ENCODE measurements at regions not wholly inside any gene's neighbourhood (a gene's known extent, or its start where the extent isn't known, plus 50 kb on each side); places are given as distances from the start of the nearest gene placed in this dataset.

- Histone ChIP-seq H3K9me3 (ENCODE audit: low read length) (no peaks in the 10 kb centered on the region), H3K4me3 (ENCODE audit: low read length) (peak overlapping the region; percentile 27), H3K27ac (ENCODE audit: low read depth, low read length) (no peak overlapping the region), H3K27me3 (ENCODE audit: insufficient read depth, low read length, poor library complexity, severe bottlenecking) (no peaks in the 10 kb centered on the region), H3K4me1 (ENCODE audit: insufficient read depth, low read length) (peaks cover 35% of the 10 kb centered on the region), H3K36me3 (ENCODE audit: insufficient read depth, low read length) (peaks cover under 1% of the 10 kb centered on the region)
- Mint-ChIP-seq H3K9me3 (no peaks in the 10 kb centered on the region), H3K4me3 (peak overlapping the region in 6 of 7 donors; percentile 48 to 82 (median 68)), H3K27me3 (no peaks in the 10 kb centered on the region), H3K27ac (peak overlapping the region; percentile 43 to 91 (median 78)), H3K36me3 (peaks cover 0 to 24% (median 1%) of the 10 kb centered on the region in 3 donors), H3K4me1 (peaks cover 45 to 64% (median 61%) of the 10 kb centered on the region in 3 donors)
- peak in 2 of 5 donors; percentile 30 to 39 for DNase-seq
- ChIA-PET POLR2A (interaction anchor here (0.6 to 1.9 kb wide), 3 partner anchors 15 to 297 kb away, joined by 3 to 7 read pairs (median 4); no protein-coding TSS in a partner anchor), CTCF (interaction anchor here (0.9 to 2.6 kb wide), 4 partner anchors 14 to 47 kb away, joined by 3 to 7 read pairs (median 6); no protein-coding TSS in a partner anchor)
Observed at GRCh38 chr1:65049941-65050713, 83.8 kb upstream of the JAK1 start.

GRCh38 chr1:65050735-65051134 is 84.4 kb upstream of the JAK1 start:
- Mint-ChIP-seq H3K4me3 (peak overlapping the region in 5 of 7 donors; percentile 4 to 82 (median 65)), H3K9me3 (no peaks in the 10 kb centered on the region), H3K27me3 (no peaks in the 10 kb centered on the region), H3K36me3 (peaks cover 0 to 30% (median 1%) of the 10 kb centered on the region in 3 donors), H3K4me1 (peaks cover 42 to 64% (median 59%) of the 10 kb centered on the region in 3 donors), H3K27ac (peak overlapping the region in 7 of 8 donors; percentile 43 to 91 (median 78))
- DNase-seq = no peak
- no peak overlapping the region for H3K4me3 ChIP-seq (ENCODE audit: low read length)
- no peak overlapping the region for H3K27ac ChIP-seq (ENCODE audit: low read depth, low read length)
- peaks cover 5% of the 10 kb centered on the region for H3K36me3 ChIP-seq (ENCODE audit: insufficient read depth, low read length)
- ChIA-PET POLR2A (interaction anchor here (1.9 kb wide), 1 partner anchor 14 kb away, joined by 4 read pairs; no protein-coding TSS in a partner anchor), CTCF (interaction anchor here (2.2 to 2.6 kb wide), 3 partner anchors 14 to 48 kb away, joined by 5 to 7 read pairs (median 6); no protein-coding TSS in a partner anchor)
- H3K4me1 ChIP-seq (ENCODE audit: insufficient read depth, low read length) = peaks cover 35% of the 10 kb centered on the region
- H3K27me3 ChIP-seq (ENCODE audit: insufficient read depth, low read length, poor library complexity, severe bottlenecking) = no peaks in the 10 kb centered on the region
- no peaks in the 10 kb centered on the region for H3K9me3 ChIP-seq (ENCODE audit: low read length)

GRCh38 chr1:65054481-65054880 is 88.1 kb upstream of the JAK1 start:
- POLR2A ChIA-PET = no interaction called here
- Histone ChIP-seq H3K36me3 (ENCODE audit: insufficient read depth, low read length) (peaks cover 10% of the 10 kb centered on the region), H3K9me3 (ENCODE audit: low read length) (no peaks in the 10 kb centered on the region), H3K27me3 (ENCODE audit: insufficient read depth, low read length, poor library complexity, severe bottlenecking) (no peaks in the 10 kb centered on the region), H3K4me3 (ENCODE audit: low read length) (no peak overlapping the region), H3K4me1 (ENCODE audit: insufficient read depth, low read length) (peaks cover 26% of the 10 kb centered on the region), H3K27ac (ENCODE audit: low read depth, low read length) (no peak overlapping the region)
- Mint-ChIP-seq H3K36me3 (peaks cover 0 to 53% (median 10%) of the 10 kb centered on the region in 3 donors), H3K27me3 (no peaks in the 10 kb centered on the region), H3K4me3 (no peak overlapping the region), H3K27ac (peak overlapping the region in 1 of 8 donors; percentile 76), H3K4me1 (peaks cover 30 to 53% (median 52%) of the 10 kb centered on the region in 3 donors), H3K9me3 (no peaks in the 10 kb centered on the region)
- no peak for DNase-seq
- CTCF ChIA-PET = interaction anchor here (1.3 kb wide), 1 partner anchor 21 kb away, joined by 4 read pairs; no protein-coding TSS in a partner anchor

- H3K27me3 Mint-ChIP-seq = no peaks in the 10 kb centered on the region
- peaks cover 26 to 53% (median 49%) of the 10 kb centered on the region in 3 donors for H3K4me1 Mint-ChIP-seq
- ChIA-PET POLR2A (no interaction called here), CTCF (interaction anchor here (0.6 kb wide), 1 partner anchor 10 kb away, joined by 3 read pairs; no protein-coding TSS in a partner anchor)
- no peak overlapping the region for H3K4me3 Mint-ChIP-seq
- H3K9me3 ChIP-seq (ENCODE audit: low read length) = no peaks in the 10 kb centered on the region
- DNase-seq = no peak
- peak overlapping the region in 1 of 8 donors; percentile 9 for H3K27ac Mint-ChIP-seq
- H3K27ac ChIP-seq (ENCODE audit: low read depth, low read length) = no peak overlapping the region
- H3K36me3 ChIP-seq (ENCODE audit: insufficient read depth, low read length) = peaks cover 10% of the 10 kb centered on the region
- H3K4me1 ChIP-seq (ENCODE audit: insufficient read depth, low read length) = peaks cover 14% of the 10 kb centered on the region
- H3K36me3 Mint-ChIP-seq = peaks cover 0 to 54% (median 10%) of the 10 kb centered on the region in 3 donors
- no peaks in the 10 kb centered on the region for H3K27me3 ChIP-seq (ENCODE audit: insufficient read depth, low read length, poor library complexity, severe bottlenecking)
- no peak overlapping the region for H3K4me3 ChIP-seq (ENCODE audit: low read length)
- no peaks in the 10 kb centered on the region for H3K9me3 Mint-ChIP-seq
Observed at GRCh38 chr1:65055747-65056146, 89.4 kb upstream of the JAK1 start.

- ChIA-PET CTCF (no interaction called here), POLR2A (no interaction called here)
- peaks cover 10% of the 10 kb centered on the region for H3K36me3 ChIP-seq (ENCODE audit: insufficient read depth, low read length)
- peaks cover 9% of the 10 kb centered on the region for H3K4me1 ChIP-seq (ENCODE audit: insufficient read depth, low read length)
- no peak overlapping the region for H3K4me3 Mint-ChIP-seq
- H3K27ac Mint-ChIP-seq = peak overlapping the region in 5 of 8 donors; percentile 0 to 61 (median 39)
- H3K27ac ChIP-seq (ENCODE audit: low read depth, low read length) = no peak overlapping the region
- no peaks in the 10 kb centered on the region for H3K27me3 Mint-ChIP-seq
- H3K27me3 ChIP-seq (ENCODE audit: insufficient read depth, low read length, poor library complexity, severe bottlenecking) = no peaks in the 10 kb centered on the region
- H3K9me3 ChIP-seq (ENCODE audit: low read length) = no peaks in the 10 kb centered on the region
- no peak overlapping the region for H3K4me3 ChIP-seq (ENCODE audit: low read length)
- DNase-seq = no peak
- H3K4me1 Mint-ChIP-seq = peaks cover 25 to 52% (median 48%) of the 10 kb centered on the region in 3 donors
- H3K9me3 Mint-ChIP-seq = no peaks in the 10 kb centered on the region
- peaks cover 0 to 54% (median 10%) of the 10 kb centered on the region in 3 donors for H3K36me3 Mint-ChIP-seq
Observed at GRCh38 chr1:65056234-65056633, 89.9 kb upstream of the JAK1 start.

GRCh38 chr1:65056866-65057265 is 90.5 kb upstream of the JAK1 start:
- peaks cover 3% of the 10 kb centered on the region for H3K4me1 ChIP-seq (ENCODE audit: insufficient read depth, low read length)
- Mint-ChIP-seq H3K27me3 (no peaks in the 10 kb centered on the region), H3K27ac (peak overlapping the region in 3 of 8 donors; percentile 2 to 66 (median 36)), H3K4me1 (peaks cover 20 to 50% (median 46%) of the 10 kb centered on the region in 3 donors), H3K4me3 (no peak overlapping the region), H3K9me3 (no peaks in the 10 kb centered on the region), H3K36me3 (peaks cover 0 to 54% (median 10%) of the 10 kb centered on the region in 3 donors)
- DNase-seq = no peak
- H3K27me3 ChIP-seq (ENCODE audit: insufficient read depth, low read length, poor library complexity, severe bottlenecking) = no peaks in the 10 kb centered on the region
- no peak overlapping the region for H3K4me3 ChIP-seq (ENCODE audit: low read length)
- H3K27ac ChIP-seq (ENCODE audit: low read depth, low read length) = no peak overlapping the region
- ChIA-PET POLR2A (no interaction called here), CTCF (interaction anchor here (1.2 to 1.6 kb wide), 2 partner anchors 13 to 19 kb away, joined by 5 read pairs; no protein-coding TSS in a partner anchor)
- H3K9me3 ChIP-seq (ENCODE audit: low read length) = no peaks in the 10 kb centered on the region
- H3K36me3 ChIP-seq (ENCODE audit: insufficient read depth, low read length) = peaks cover 10% of the 10 kb centered on the region

- H3K36me3 ChIP-seq (ENCODE audit: insufficient read depth, low read length) = peaks cover 10% of the 10 kb centered on the region
- Mint-ChIP-seq H3K36me3 (peaks cover 0 to 46% (median 10%) of the 10 kb centered on the region in 3 donors), H3K27me3 (no peaks in the 10 kb centered on the region), H3K4me3 (peak overlapping the region in 2 of 7 donors; percentile 6 to 18), H3K4me1 (peaks cover 42 to 77% (median 70%) of the 10 kb centered on the region in 3 donors), H3K9me3 (no peaks in the 10 kb centered on the region), H3K27ac (peak overlapping the region in 3 of 8 donors; percentile 41 to 76 (median 55))
- peaks cover 26% of the 10 kb centered on the region for H3K4me1 ChIP-seq (ENCODE audit: insufficient read depth, low read length)
- no peaks in the 10 kb centered on the region for H3K9me3 ChIP-seq (ENCODE audit: low read length)
- H3K4me3 ChIP-seq (ENCODE audit: low read length) = no peak overlapping the region
- CTCF ChIA-PET = interaction anchor here (1.4 to 8.3 kb wide), 2 partner anchors 15 to 49 kb away, joined by 3 to 116 read pairs; no protein-coding TSS in a partner anchor
- H3K27ac ChIP-seq (ENCODE audit: low read depth, low read length) = no peak overlapping the region
- DNase-seq = peak in 1 of 5 donors; percentile 22
- no peaks in the 10 kb centered on the region for H3K27me3 ChIP-seq (ENCODE audit: insufficient read depth, low read length, poor library complexity, severe bottlenecking)
- POLR2A ChIA-PET = no interaction called here
Observed at GRCh38 chr1:65059930-65060538, 88.0 kb upstream of the AK4 start.

Measured in CD8-positive, alpha-beta memory T cell (primary cell).